UCSD-AML1 (cell line): ENCODE measurements at regions not wholly inside any gene's neighbourhood (a gene's known extent, or its start where the extent isn't known, plus 50 kb on each side); places are given as distances from the start of the nearest gene placed in this dataset.

ENCODE experiments used
- DNase-seq: peaks from one replicate; lab custom pipeline; 2025; ENCODE audit not compliant: unreplicated experiment; lab: John Stamatoyannopoulos, UW

DNA sequence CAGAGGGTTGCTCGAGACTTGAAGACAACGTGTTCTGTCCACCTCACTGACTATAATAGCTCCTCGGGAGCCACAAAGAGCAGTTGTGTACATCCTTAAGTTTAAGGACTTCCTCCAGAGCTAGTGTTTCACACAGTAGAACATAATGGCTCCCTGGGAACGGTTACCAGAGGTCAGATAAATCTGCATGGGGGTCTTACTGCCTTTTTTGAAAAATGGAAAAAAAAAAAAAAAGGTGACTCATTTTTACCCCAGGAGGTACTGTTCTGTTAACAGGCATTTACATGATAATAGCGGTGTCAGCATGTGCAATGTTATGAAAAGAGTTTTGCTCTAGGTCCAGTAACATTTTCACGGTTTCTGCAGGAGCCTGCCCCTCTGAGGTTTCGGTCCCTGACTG, 498.9 kb upstream of the WWC1 start:
- no peak for DNase-seq

GRCh38 chr5:167793700-167794099, 497.7 kb upstream of the WWC1 start:
- DNase-seq: no peak

- DNase-seq: no peak
Measured at GRCh38 chr5:167794121-167794520, 497.3 kb upstream of the WWC1 start.

- no peak for DNase-seq
Measured at GRCh38 chr5:167796672-167797071, 494.8 kb upstream of the WWC1 start.

- DNase-seq: no peak
Measured at GRCh38 chr5:167797933-167798332, 493.5 kb upstream of the WWC1 start.

GRCh38 chr5:167798448-167798847, 493.0 kb upstream of the WWC1 start:
- no peak for DNase-seq

GRCh38 chr5:167800427-167800826, 491.0 kb upstream of the WWC1 start:
- DNase-seq: no peak

- no peak for DNase-seq
Measured at GRCh38 chr5:167801999-167802398, 489.4 kb upstream of the WWC1 start.

GRCh38 chr5:167802755-167803431, 488.6 kb upstream of the WWC1 start:
- no peak for DNase-seq

DNA sequence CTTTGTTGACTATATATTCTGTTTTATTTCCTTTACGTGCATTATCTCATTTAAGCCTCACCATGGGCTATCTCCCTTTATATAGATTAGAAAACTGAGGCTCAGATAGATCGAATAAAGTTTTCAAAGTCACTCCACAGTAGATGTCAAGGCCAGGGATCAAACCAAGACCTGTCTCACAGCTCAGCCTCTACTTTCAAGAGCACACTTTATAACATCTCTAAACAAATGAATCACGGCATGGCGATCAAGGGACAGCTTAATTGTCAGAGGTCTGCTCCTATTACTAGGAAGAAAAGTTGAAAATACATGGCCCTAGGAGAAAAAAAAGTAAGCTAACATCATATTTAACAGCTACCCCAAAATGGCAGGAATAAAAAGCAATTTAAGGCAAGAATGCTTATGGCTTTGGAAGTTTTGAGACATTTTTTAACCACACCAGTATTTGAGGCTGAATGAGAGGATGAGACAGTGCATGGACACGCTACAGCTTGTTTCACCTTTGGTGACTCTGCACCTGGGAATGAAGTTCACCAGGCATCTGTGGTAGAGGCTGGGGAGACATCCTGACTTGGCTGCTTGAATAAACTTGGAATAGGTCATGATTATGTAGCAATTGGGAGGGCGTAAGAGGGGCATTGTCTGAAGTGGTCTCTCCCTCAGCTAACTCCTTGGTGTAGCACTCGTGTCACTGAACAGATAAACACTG, 486.8 kb upstream of the WWC1 start:
- no peak for DNase-seq

DNA sequence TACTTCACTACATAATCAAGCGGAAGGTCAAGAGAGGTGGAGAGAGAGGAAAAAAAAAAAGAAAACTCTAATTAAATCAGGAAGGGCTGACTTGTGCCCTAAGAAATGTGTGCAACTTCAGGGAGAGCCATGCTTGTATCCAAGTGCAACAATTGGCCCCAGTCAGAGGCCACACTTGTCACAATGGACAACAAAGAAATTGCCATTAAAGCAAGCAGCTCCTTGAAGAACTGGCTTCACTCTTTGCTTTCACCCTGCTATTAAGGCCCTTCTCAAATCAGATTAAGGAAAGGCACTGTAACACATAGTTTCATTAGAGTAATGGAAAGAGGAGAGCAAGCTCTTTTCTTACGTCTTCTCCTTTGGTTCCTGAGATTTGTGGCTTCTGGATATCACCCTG, 480.9 kb upstream of the WWC1 start:
- DNase-seq: no peak

DNA sequence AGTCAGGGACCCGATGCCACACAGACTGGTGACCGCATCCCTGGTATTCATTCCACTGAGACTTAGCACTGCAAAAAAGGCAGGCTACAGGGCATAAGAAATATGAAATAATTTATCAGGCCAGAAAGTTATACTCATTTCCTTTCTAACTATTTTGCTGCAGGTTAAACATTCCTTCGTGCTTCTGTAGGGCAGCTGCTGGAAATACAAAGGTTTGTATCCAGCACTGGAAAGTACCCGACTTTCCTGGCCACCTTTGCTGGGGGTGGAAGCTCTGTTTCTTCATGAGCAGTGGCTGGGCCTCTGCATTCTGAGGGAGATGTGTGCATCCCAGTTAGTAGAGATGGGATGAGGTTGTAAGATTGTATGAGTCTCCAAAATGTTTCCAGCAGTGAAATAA, 478.6 kb upstream of the WWC1 start:
- no peak for DNase-seq

GRCh38 chr5:167813389-167813788, 478.1 kb upstream of the WWC1 start:
- no peak for DNase-seq

- DNase-seq: no peak
Measured at GRCh38 chr5:167814040-167814439, 477.4 kb upstream of the WWC1 start.

DNA sequence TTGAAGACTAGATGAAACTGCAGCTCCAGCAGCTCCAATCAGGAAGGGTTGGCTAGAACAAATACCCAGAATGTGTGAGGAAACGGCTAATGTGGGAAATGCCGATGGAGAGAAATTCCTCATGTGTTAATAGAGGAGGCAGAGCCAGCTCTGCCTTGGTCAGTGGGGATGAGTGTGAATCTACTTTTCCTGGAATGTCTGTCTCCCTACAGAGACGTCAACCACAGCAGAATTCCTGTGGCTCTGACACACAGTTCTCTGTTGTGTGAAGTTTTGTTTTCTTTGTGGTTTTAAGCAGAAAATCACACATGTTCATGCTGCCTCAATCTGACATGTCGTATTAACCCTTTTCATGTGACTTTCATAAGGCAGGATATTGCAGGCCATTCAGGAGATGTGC, 476.6 kb upstream of the WWC1 start:
- DNase-seq: no peak

- DNase-seq: no peak
Measured at GRCh38 chr5:167816354-167816753, 475.1 kb upstream of the WWC1 start.

DNA sequence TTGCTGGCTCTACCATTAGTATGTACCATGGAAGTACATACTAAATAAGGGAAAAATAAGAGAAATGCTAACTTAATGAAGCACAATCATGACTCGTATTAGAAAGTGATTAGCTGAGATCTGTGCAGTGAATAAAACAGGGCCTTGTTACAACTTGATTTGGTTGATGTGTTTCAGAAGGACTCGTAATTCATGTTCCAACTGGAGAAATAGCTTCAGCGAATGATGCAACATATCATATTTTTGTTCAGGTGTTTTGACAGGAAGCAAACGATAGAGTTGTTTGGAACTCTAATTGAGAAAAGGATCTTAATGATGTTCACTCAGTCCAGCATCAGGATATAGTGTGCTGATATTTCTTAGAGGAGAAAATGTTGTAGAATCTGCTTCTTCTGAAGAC, 474.6 kb upstream of the WWC1 start:
- no peak for DNase-seq

- DNase-seq: no peak
Measured at GRCh38 chr5:167819406-167819805, 472.0 kb upstream of the WWC1 start.

- no peak for DNase-seq
Measured at GRCh38 chr5:167820101-167820990, 471.1 kb upstream of the WWC1 start.

GRCh38 chr5:167821151-167821550, 470.3 kb upstream of the WWC1 start:
- no peak for DNase-seq

DNA sequence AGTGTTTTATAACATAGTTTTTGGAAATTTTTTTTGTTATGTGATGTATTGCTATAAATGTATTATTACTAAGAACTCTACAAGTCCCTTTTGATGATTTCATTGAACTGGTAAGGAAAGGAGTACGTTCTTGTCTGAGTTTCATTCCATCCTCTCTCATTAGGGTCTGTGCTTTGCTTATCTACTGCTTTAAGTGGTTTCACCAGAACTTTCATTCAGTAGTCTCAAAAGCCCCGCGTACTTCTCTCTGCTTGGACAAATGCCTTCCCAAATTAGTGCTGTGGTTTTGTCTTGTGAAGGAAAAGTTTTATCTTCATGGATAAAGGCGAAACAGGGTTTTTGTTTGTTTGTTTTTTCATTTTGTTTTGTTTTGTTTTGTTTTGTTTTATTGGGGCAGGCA, 469.8 kb upstream of the WWC1 start:
- no peak for DNase-seq

- DNase-seq: no peak
Measured at GRCh38 chr5:167822241-167822640, 469.2 kb upstream of the WWC1 start.
